Transverse colon (tissue), 4 donors: ENCODE measurements at regions not wholly inside any gene's neighbourhood (a gene's known extent, or its start where the extent isn't known, plus 50 kb on each side); places are given as distances from the start of the nearest gene placed in this dataset.

Source experiments
- DNase-seq: peaks from one replicate; pipeline ENCODE4 v3.0.0-alpha.2; 2019
- H3K27ac ChIP-seq, 4 donors: fragments of 200-600 bp; sonication (generic); 2 replicates each; pipeline ENCODE4 v1.5.1; 2016 to 2018; ENCODE audit warnings: inconsistent platforms in 4 of 4
- H3K27me3 ChIP-seq: fragments of 200-600 bp; sonication (generic); 2 replicates; pipeline ENCODE4 v1.5.1; 2017; ENCODE audit warnings: inconsistent platforms
- H3K36me3 ChIP-seq, 4 donors: fragments of 200-600 bp; sonication (generic); 2 replicates each; pipeline ENCODE4 v1.5.1; 2017 to 2019; ENCODE audit warnings: inconsistent platforms in 4 of 4
- H3K4me1 ChIP-seq, 4 donors: fragments of 200-600 bp; sonication (generic); 2 replicates each; pipeline ENCODE4 v1.5.1; 2017 to 2020; ENCODE audit warnings: inconsistent platforms in 4 of 4
- H3K4me3 ChIP-seq, 4 donors: fragments of 200-600 bp; sonication (generic); 1 replicate in 1 of 4; 2 replicates in 3 of 4; pipeline versions ENCODE4 v1.5.1 to v1.6.1; 2017 to 2019; ENCODE audit warnings: inconsistent platforms in 4 of 4
- H3K9me3 ChIP-seq, 2 donors: fragments of 200-600 bp; sonication (generic); 2 replicates each; pipeline ENCODE4 v1.5.1; 2017 to 2019; ENCODE audit warnings: inconsistent platforms in 2 of 2
- EP300 ChIP-seq: sonication (generic); formaldehyde crosslinking; IDR thresholded peaks from one replicate; pipeline ENCODE4 v1.6.1; 2017; ENCODE audit warnings: antibody characterized with exemption, low read depth
- POLR2A ChIP-seq: fragments of 450-650 bp; IDR thresholded peaks from one replicate; pipeline ENCODE4 v1.6.1; 2016; ENCODE audit warnings: antibody characterized with exemption, mild to moderate bottlenecking, moderate library complexity
- POLR2AphosphoS5 ChIP-seq, 3 donors: sonication (generic); formaldehyde crosslinking; IDR thresholded peaks; one replicate each; pipeline ENCODE4 v1.6.1; 2016; ENCODE audit warnings: antibody characterized with exemption in 3 of 3
- WGBS, 2 donors: methylation state at CpG; one replicate each; pipeline ENCODE4 v1.1.5; 2018; ENCODE audit warnings: low coverage in 1 of 2; 5-methylcytosine and 5-hydroxymethylcytosine counted together
- in situ Hi-C, 4 donors: fragments of 200-750 bp; cut with MboI; loops; one replicate each; pipeline versions ENCODE4 v1.15.0 to v1.15.1; 2017; ENCODE audit warnings: low sequenced_read_pairs in 3 of 4, low pct_ligation_motif_present in 1 of 4, low pct_unique_long_range_greater_than_20kb in 1 of 4
- intact Hi-C: fragments of 100-400 bp; cut with DNase I; formaldehyde crosslinking; loops from one replicate; pipeline ENCODE4 v1.15.1; 2023; ENCODE audit warnings: low total_unique reads
- TF ChIP-seq, protein P1 (sequence below), 5 experiments: fragments of 200-600 bp in 3 of 5; fragments of 450-650 bp in 2 of 5; sonication (generic) in 3 of 5; IDR thresholded peaks; 1 replicate in 2 of 5; 2 replicates in 3 of 5; pipeline ENCODE4 v1.5.1; 2016 to 2017; ENCODE audit warnings: antibody characterized with exemption in 5 of 5, inconsistent platforms in 3 of 5, mild to moderate bottlenecking in 2 of 5, moderate library complexity in 1 of 5

DNA sequence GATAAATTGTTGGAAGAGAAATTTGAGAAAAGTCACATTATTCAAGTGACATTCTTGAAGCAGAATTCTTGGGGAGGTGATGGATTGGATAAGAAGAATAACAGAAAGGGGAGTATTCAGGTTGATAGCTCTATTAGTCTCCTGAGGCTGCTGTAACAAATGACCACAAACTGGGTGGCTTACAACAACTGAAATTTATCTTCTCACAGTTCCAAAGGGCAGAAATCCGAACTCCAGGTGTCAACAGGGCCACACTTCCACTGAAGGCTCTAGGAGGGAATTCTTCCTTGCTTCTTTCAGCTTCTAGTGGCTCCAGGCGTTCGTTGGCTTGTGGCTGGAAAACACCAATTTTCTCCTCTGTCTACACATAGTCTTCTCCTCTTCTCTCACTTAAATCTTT is 99.8 kb downstream of the TES start:
- no peak for DNase-seq
- Histone ChIP-seq H3K27me3 (no peaks in the 10 kb centered on the region), H3K4me3 (no peak overlapping the region), H3K9me3 (no peaks in the 10 kb centered on the region), H3K4me1 (no peaks in the 10 kb centered on the region), H3K27ac (no peak overlapping the region), H3K36me3 (no peaks in the 10 kb centered on the region)
- intact Hi-C loops (no loop called here), in situ Hi-C loops (no loop called here)
- TF ChIP-seq, protein P1, sequence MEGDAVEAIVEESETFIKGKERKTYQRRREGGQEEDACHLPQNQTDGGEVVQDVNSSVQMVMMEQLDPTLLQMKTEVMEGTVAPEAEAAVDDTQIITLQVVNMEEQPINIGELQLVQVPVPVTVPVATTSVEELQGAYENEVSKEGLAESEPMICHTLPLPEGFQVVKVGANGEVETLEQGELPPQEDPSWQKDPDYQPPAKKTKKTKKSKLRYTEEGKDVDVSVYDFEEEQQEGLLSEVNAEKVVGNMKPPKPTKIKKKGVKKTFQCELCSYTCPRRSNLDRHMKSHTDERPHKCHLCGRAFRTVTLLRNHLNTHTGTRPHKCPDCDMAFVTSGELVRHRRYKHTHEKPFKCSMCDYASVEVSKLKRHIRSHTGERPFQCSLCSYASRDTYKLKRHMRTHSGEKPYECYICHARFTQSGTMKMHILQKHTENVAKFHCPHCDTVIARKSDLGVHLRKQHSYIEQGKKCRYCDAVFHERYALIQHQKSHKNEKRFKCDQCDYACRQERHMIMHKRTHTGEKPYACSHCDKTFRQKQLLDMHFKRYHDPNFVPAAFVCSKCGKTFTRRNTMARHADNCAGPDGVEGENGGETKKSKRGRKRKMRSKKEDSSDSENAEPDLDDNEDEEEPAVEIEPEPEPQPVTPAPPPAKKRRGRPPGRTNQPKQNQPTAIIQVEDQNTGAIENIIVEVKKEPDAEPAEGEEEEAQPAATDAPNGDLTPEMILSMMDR (IDR thresholded peaks at IDR 0.05), result no peak
- TF ChIP-seq POLR2AphosphoS5 (IDR thresholded peaks at IDR 0.05) (no peak), EP300 (no peak), POLR2A (no peak)
- 55 to 65% methylated on average over 2 to 3 of the region's 3 CpGs for WGBS, 2 donors

DNA sequence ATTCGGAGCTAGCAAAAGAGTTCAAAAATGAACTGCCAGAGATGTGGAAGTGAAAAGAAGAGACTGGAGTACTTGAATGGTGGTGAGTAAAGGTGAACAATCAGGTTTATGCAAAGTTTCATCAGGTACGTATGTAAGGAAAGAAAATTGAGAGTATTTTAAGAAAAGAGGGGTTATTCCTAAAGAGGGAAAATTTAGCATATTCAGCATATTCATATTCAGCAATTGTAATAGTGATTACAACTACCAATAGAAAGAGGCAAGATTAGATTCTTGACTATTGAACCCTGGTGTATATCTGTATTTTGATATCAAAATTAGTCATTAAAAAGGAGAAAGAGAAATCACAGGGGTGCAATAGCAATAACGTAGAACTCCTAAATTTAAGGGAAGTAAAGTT is 100.9 kb downstream of the TES start:
- intact Hi-C loops, result no loop called here
- Histone ChIP-seq H3K4me1 (peaks cover 0 to 6% (median 0%) of the 10 kb centered on the region in 4 donors), H3K36me3 (no peaks in the 10 kb centered on the region), H3K27ac (no peak overlapping the region), H3K9me3 (no peaks in the 10 kb centered on the region), H3K27me3 (no peaks in the 10 kb centered on the region), H3K4me3 (no peak overlapping the region)
- in situ Hi-C loops, result no loop called here
- 89 to 100% methylated on average over 2 to 3 of the region's 3 CpGs for WGBS, 2 donors
- TF ChIP-seq EP300, result no peak
- TF ChIP-seq POLR2AphosphoS5 (IDR thresholded peaks at IDR 0.05), result no peak
- no peak for TF ChIP-seq POLR2A
- TF ChIP-seq, protein P1 (IDR thresholded peaks at IDR 0.05), result no peak
- DNase-seq, result no peak

DNA sequence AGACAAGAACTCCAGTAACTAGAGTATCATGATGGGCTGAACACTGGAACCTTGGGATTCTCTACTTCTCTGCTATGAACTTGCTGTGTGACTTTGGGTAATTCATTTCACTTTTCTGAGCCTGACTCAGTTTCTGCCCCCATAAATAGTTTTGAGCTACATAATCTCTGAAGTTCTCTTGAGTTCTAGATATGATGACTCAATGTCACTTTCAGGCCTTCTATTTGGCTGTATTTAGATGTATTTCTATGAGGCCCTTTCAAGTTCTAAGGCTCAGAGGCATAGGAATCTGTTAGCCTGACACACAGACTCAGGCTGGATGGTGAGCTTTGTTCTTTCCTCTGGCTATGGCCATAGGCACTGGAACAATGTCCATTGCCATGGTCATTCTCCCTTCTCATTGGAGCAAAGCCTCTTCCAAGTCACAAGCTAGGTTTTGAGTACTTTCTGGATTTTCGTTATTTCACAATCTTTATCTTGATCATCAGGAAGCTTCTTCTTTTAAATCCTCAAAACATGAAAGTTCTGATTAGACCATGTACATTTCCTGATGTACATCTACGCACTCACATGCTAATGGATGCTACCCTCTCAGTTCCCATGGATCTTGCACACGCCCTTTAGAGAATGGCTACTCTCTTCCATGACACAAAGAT is 101.6 kb downstream of the TES start:
- Histone ChIP-seq H3K27me3 (no peaks in the 10 kb centered on the region), H3K4me1 (peaks cover 0 to 11% (median 2%) of the 10 kb centered on the region in 4 donors), H3K27ac (no peak overlapping the region), H3K4me3 (no peak overlapping the region), H3K36me3 (no peaks in the 10 kb centered on the region), H3K9me3 (no peaks in the 10 kb centered on the region)
- TF ChIP-seq POLR2A, result no peak
- no peak for TF ChIP-seq EP300
- TF ChIP-seq POLR2AphosphoS5 (IDR thresholded peaks at IDR 0.05), result no peak
- TF ChIP-seq, protein P1 (IDR thresholded peaks at IDR 0.05), result no peak
- WGBS, 2 donors, result 88% methylated on average over 2 to 3 of the region's 3 CpGs
- intact Hi-C loops (no loop called here), in situ Hi-C loops (no loop called here)
- no peak for DNase-seq

DNA sequence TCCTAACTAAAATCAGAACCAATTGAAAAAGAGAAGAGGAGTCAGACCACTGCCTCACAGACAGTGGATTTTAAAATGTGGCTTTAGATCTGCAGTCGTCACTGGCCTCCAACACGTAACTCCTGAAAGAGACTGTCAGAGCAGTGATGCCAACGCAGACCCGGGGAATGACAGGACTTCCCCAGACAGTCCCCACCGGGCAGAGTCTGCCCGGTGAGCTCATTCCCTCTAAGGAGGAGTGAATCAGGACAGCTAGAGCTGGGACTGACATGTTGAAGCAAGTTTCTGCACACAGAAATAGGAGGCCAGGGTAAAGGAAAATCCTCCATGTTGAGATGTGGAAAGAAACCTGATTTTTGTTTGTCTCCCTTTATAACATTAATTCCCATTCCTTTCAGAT is 105.0 kb downstream of the TES start:
- Histone ChIP-seq H3K27me3 (no peaks in the 10 kb centered on the region), H3K4me3 (no peak overlapping the region), H3K4me1 (peaks cover 3 to 11% (median 4%) of the 10 kb centered on the region in 4 donors), H3K27ac (peak overlapping the region in 1 of 4 donors; percentile 27), H3K36me3 (no peaks in the 10 kb centered on the region), H3K9me3 (no peaks in the 10 kb centered on the region)
- in situ Hi-C loops (no loop called here), intact Hi-C loops (no loop called here)
- TF ChIP-seq POLR2AphosphoS5 (IDR thresholded peaks at IDR 0.05), result no peak
- TF ChIP-seq, protein P1 (IDR thresholded peaks at IDR 0.05), result no peak
- TF ChIP-seq EP300, result no peak
- no peak for TF ChIP-seq POLR2A
- 78 to 81% methylated on average over 2 to 6 of the region's 6 CpGs for WGBS, 2 donors
- DNase-seq, result no peak
